GM18502 (cell line): ENCODE measurements at regions not wholly inside any gene's neighbourhood (a gene's known extent, or its start where the extent isn't known, plus 50 kb on each side); places are given as distances from the start of the nearest gene placed in this dataset.

Experiments
- ATAC-seq: cut with Tn5 transposase; IDR thresholded peaks from one replicate; pipeline ENCODE4 v1.9.1; 2021; ENCODE audit warnings: mild to moderate bottlenecking; ENCODE audit not compliant: unreplicated experiment, poor library complexity

DNA sequence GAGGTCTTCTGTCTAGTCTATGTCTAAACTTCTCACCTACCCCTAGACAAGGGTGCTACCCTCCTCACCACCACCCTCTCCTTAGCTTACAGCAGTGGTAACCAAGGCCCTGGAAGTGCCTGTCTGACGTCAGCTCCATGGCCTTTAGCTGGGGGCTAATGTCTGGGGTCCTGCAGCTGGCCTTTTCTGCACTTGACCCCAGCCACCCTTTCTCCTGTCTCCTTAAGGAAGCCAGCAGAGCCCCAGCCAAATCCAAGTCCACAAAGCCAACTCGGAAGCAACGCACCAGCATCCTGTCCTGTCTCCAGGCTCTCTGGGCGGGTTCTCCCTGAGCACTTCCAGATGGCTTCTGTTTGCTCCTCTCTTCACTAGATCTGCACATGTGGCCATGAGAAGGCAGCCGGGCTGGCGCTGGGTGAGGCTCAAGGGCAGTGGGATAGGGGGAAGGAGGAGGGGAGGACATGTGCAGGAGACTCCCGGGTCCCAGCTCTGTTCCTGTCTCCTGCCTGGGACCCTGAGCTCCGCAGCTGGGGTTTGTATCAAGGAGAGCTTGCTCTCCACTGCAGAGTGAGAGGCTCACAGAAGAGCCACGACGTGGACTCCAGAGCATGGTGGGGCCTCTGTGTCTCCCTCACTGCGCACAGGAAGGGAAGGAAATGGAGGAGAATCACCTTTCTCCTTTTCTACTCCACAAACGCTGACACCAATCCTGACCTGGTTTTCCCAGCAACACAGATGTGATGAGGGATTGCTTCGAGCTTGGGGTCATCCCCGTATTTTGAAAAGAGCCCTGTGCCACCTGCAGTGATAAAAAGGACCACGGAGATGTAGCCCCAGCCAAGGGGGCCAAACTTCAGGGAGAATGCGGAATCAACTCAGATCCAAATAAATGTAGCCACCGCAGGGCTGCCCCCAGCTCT is 204.2 kb downstream of the USP12 start:
- no peak for ATAC-seq

DNA sequence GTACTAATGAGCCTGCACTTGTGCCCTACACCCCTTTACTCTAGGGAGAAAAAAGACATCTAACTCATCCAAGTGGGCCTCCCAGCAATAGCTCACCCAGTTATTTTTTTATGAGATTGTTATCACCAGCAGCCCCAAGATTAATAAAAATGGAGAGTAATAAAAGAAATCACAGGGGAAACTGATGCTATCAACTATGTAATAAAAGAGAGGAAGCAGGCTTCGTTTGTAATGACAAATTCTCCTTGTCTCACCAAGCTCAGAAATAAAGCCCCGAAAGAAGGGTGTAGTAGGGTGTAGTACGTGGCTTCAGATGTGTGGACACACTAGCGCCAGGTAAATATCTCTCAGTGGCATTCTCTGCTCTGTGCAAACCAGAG is 204.9 kb downstream of the USP12 start:
- no peak for ATAC-seq

GRCh38 chr13:26965952-26966700 is 205.5 kb downstream of the USP12 start:
- no peak for ATAC-seq

- ATAC-seq = no peak
Measured at GRCh38 chr13:26964278-26965250, 204.0 kb upstream of the GPR12 start.

DNA sequence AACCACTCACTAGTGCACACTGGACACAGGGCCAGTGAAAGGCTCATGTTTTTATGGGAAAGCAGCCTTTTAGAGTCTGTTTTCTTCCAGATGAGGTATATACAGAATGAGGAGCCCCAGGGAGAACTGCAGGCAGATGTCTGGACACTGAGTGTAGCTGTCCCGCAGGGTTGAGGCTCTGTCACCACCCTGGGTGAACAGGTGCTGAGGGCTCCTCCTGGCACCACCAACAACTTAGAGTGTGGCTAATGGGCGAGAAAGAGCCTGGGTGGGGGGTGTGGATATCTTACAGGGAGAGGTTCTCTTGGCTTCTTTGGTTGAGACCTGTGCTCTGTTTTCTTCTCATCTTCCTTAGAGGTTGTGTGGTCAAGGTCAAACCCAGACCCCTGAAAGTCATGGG is 202.1 kb upstream of the GPR12 start:
- ATAC-seq = no peak

DNA sequence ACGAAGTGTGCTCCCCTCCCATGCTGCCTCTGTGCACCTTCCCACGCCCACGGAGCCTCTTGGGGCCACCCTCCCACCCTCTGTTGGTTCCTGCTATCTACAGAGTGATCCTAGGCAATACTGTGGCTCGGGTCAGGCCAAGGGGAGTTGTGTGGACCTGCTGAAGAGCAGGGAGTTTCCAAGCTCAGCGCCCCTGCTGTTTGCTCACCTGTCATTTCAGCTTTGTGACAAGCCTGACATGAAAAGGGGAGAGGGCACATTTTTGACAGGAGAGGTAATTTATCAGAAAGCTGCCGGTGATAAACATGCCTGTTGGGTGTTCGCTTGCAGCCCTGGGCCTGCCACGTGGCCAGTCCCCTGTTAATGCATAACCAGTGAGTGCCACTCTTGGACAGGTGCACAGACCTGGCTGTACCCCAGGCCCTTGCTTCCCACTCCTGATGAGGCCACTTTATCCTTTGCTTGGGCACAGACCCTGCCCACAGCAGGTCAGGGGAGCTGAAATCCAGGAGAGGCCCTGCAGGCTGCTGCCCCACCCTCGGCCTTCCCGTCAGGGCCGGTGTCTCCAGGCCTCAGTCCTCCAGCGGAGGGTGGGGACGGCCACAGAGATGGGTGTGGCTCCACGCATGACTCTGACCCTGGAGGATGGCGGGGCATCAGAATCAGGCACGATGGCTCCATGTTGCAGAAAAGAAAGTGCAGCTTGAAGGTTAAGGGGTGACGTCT is 201.5 kb upstream of the GPR12 start:
- no peak for ATAC-seq

- ATAC-seq = no peak
Measured at GRCh38 chr13:26957182-26957581, 196.6 kb upstream of the GPR12 start.

DNA sequence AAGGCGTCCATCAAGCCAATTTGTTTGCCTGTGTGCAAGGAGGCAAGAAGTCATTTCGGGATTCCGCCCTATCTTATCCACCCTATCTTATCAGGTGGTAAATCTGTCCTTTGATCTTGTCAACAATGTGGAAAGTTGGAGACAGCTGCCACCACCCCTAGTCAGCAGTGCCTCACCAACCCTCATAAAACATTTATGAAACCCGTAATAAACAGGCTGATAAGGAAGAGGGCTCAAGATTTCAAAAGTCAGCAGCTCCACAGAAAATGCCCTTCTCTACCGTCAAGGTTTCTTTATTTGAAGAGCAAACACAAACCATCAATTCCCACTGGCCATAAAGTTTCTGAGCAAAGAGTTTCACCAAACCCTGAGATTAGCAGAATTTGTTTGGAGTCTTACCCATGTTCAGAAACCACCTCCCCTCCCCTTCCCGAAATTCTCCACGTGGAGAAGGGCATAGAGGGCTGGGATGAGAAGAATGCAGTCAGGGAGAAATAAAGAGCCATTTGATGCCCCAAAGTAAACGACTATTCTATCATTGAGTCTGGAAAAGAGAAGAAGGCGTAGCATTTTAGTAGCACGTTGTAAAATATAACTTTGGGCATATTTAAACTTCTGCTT is 196.0 kb upstream of the GPR12 start:
- no peak for ATAC-seq

DNA sequence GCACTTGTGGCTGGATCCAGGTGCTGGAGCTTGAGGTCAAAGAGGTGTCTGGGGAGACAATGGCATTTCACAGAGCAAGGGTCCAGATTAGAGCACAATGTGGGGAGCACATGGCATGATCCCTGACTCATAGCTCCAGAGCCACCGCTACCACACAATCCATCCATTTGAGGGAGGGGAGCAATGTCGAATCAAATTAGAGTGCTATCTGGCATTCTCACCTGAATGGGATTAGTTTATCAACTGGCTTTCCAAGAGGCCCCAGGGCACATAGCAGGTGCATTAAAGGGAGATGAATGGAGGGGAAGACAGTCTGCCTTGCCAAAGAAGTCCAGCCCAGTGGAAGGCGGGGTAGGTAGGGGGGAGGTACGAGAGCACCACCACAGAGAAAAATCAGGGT is 194.4 kb upstream of the GPR12 start:
- ATAC-seq = no peak

GRCh38 chr13:26953291-26953690 is 192.7 kb upstream of the GPR12 start:
- no peak for ATAC-seq

DNA sequence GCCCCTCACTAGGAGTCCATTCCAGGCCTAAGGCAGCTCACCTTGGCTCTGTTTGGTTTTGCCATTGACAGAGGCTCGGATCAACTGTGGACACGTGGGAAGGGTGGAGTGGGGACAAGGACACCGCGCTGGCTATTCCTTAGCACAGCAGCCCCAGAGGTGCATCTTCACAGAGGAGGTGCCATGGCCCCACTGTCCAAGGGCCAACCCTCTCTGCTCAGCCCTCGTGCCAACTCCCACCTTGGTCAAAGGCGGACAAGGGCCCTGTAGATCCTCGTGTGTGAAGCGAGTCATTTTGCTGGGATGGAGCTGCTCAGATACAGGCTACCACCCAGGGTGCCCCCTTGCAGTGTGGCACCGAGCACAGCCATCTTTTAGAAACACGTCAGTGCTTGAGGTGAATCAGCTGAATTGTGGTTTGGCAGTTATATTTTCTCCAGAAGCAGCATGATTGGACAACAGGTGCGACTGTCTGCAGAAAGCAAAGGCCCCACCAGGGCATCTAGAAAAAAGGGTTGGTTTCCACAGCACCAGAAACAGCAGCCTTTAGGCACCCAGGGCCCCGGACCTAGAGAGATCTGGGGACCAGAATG is 192.1 kb upstream of the GPR12 start:
- ATAC-seq = no peak

DNA sequence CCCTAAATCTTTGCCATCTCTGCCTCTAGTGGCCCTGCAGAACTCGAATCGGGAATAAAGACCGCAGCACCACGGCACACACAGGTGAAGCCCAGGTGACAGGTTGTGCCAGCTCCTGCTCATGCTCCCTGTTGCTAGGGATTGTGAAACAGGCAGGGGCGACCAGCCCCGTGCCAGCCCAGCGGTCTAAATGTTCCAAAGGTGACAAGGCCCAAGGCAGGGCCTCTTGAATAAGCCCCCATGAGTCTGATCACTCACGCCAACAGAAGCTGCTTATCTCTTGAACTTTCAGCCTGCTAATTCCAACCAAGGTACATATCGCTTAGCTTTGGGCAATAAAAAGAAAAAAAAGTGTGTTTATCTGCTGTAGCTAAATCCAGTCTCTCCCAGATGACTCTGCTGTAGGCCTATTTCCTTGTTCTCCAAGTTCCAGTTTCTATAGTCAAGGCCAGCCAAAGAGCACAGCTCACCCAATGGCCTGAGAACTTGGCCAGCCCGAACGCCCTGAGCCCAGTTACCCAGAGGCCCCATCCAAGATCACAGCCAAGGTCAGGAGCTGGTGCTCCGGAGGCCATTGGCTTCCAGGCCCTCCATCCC is 191.1 kb upstream of the GPR12 start:
- no peak for ATAC-seq

- ATAC-seq = no peak
Measured at GRCh38 chr13:26950968-26951367, 190.4 kb upstream of the GPR12 start.

DNA sequence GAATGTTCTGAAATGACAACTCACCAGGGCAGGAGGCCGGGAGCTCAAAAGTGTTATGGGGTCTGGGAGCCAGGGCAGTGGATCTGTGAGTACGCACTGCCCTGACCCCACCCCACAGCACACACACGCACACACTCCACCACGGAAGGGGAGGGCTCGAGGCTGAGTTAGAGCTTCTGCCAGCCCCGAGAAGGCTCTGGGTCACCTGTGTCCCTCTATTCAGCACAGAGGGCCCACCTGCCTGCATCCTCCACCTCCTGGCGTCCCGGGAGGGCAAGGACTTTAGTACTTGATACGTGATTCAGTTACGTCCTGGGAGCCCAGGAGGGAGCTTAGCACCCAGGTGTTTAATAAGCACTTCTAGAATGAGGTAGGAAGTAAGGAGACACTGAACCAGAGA is 190.0 kb upstream of the GPR12 start:
- ATAC-seq = no peak

- ATAC-seq = no peak
Measured at GRCh38 chr13:26949701-26950502, 189.3 kb upstream of the GPR12 start.

DNA sequence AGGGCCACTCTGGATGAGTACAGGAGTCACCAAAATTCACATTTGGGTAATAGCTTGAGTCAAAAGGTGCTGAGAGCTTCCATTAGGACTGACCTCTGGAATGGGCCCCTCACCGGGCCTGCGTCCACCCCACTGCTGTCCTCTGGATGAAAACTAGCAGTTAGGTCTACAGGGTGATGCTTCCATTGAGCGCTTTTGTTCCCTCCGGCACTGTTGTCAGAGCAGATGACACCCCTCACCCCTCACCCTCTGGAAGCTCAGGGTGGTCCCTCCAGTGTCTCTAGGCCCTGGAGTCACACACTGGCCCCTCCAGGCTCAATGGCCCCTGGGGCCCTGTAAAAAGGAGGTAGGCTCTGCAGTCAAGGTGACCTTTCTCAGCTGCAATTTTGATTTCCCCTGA is 187.8 kb upstream of the GPR12 start:
- ATAC-seq = no peak

GRCh38 chr13:26946684-26947343 is 186.2 kb upstream of the GPR12 start:
- peak; percentile 57 for ATAC-seq
